IMR-90 (cell line): ENCODE measurements at regions not wholly inside any gene's neighbourhood (a gene's known extent, or its start where the extent isn't known, plus 50 kb on each side); places are given as distances from the start of the nearest gene placed in this dataset.

Source experiments
- ATAC-seq: fragments of 200-7000 bp; cut with Tn5 transposase; 2 replicates; pipeline ENCODE4 v1.9.1; 2020; ENCODE audit warnings: low read depth, mild to moderate bottlenecking, moderate library complexity
- BruUV-seq: library from RNA; stranded (reverse); fragments of 400-500 nt; replicated peaks from 2 replicates; lab custom pipeline; 2021; lab: Mats Ljungman, UMichigan
- CTCF ChIA-PET: fragments of 300-600 bp; formaldehyde crosslinking; extraction: SDS; loops from one replicate; lab custom pipeline; 2021; ENCODE audit warnings: antibody characterized with exemption; lab: Yijun Ruan, JAX
- POLR2A ChIA-PET: fragments of 300-600 bp; sonication (Branson Sonifier 250); formaldehyde crosslinking; loops from one replicate; lab custom pipeline; 2022; ENCODE audit warnings: antibody characterized with exemption; ENCODE audit not compliant: unreplicated experiment; lab: Charles Lee
- DNase-seq: peaks from one replicate; pipeline ENCODE4 v3.0.0; 2013
- H2AFZ ChIP-seq: replicated peaks from 2 replicates; pipeline ENCODE3; 2013; ENCODE audit warnings: low read length, mild to moderate bottlenecking; ENCODE audit not compliant: poor library complexity
- H2AK5ac ChIP-seq: 2 replicates; pipeline ENCODE4 v1.6.1; 2013; ENCODE audit warnings: low read depth, low read length, inconsistent platforms
- H2AK9ac ChIP-seq: replicated peaks from 2 replicates; pipeline ENCODE3; 2013; ENCODE audit warnings: mild to moderate bottlenecking, low read depth, low read length, moderate library complexity; ENCODE audit not compliant: poor library complexity
- H2BK120ac ChIP-seq: 2 replicates; pipeline ENCODE4 v1.6.1; 2013; ENCODE audit warnings: low read depth, low read length, inconsistent platforms
- H2BK15ac ChIP-seq: 3 replicates; pipeline ENCODE4 v1.6.1; 2013; ENCODE audit warnings: low read depth, low read length, inconsistent platforms
- H2BK20ac ChIP-seq: 2 replicates; pipeline ENCODE4 v1.6.1; 2013; ENCODE audit warnings: low read depth, mild to moderate bottlenecking, inconsistent platforms, low read length, moderate library complexity
- H2BK5ac ChIP-seq: 2 replicates; pipeline ENCODE4 v1.6.1; 2013; ENCODE audit warnings: mild to moderate bottlenecking, low read depth, low read length, inconsistent platforms; ENCODE audit not compliant: poor library complexity, severe bottlenecking
- H3K14ac ChIP-seq: replicated peaks from 2 replicates; pipeline ENCODE4 v1.6.1; 2013; ENCODE audit warnings: low read depth, low read length, inconsistent platforms
- H3K18ac ChIP-seq: 2 replicates; pipeline ENCODE4 v1.6.1; 2013; ENCODE audit warnings: low read depth, low read length, control low read depth
- H3K23ac ChIP-seq: 2 replicates; pipeline ENCODE4 v1.6.1; 2013; ENCODE audit warnings: low read depth, low read length, inconsistent platforms
- H3K27ac ChIP-seq: 2 replicates; pipeline ENCODE4 v1.5.1; 2013; ENCODE audit warnings: mild to moderate bottlenecking, control low read depth, low read length; ENCODE audit not compliant: insufficient read depth
- H3K27me3 ChIP-seq: 2 replicates; pipeline ENCODE4 v1.6.1; 2013; ENCODE audit warnings: low read length; ENCODE audit not compliant: control insufficient read depth, insufficient read depth
- H3K36me3 ChIP-seq: 2 replicates; pipeline ENCODE4 v1.6.1; 2013; ENCODE audit warnings: low read length, mixed read lengths; ENCODE audit not compliant: control insufficient read depth, insufficient read depth
- H3K4ac ChIP-seq: 2 replicates; pipeline ENCODE4 v1.6.1; 2013; ENCODE audit warnings: low read depth, low read length, inconsistent platforms
- H3K4me1 ChIP-seq: 2 replicates; pipeline ENCODE4 v1.6.1; 2013; ENCODE audit warnings: low read length, mixed read lengths; ENCODE audit not compliant: control insufficient read depth, insufficient read depth
- H3K4me2 ChIP-seq: 2 replicates; pipeline ENCODE4 v1.6.1; 2013; ENCODE audit warnings: low read depth, mild to moderate bottlenecking, control low read depth, low read length, moderate library complexity
- H3K4me3 ChIP-seq: 2 replicates; pipeline ENCODE4 v1.5.1; 2013; ENCODE audit warnings: low read depth, mild to moderate bottlenecking, control low read depth, low read length, moderate library complexity; ENCODE audit not compliant: insufficient read depth
- H3K56ac ChIP-seq: 2 replicates; pipeline ENCODE4 v1.6.1; 2013; ENCODE audit warnings: low read length, inconsistent platforms; ENCODE audit not compliant: insufficient read depth; ENCODE audit errors: extremely low read depth
- H3K79me1 ChIP-seq, 2 experiments: 2 replicates each; pipeline ENCODE4 v1.6.1; 2013; ENCODE audit warnings: low read length in 2 of 2, inconsistent platforms in 1 of 2, low read depth in 1 of 2
- H3K9ac ChIP-seq: 2 replicates; pipeline ENCODE4 v1.6.1; 2013; ENCODE audit warnings: low read depth, low read length, control low read depth
- H3K9me1 ChIP-seq: 2 replicates; pipeline ENCODE4 v1.6.1; 2013; ENCODE audit warnings: low read length, inconsistent platforms; ENCODE audit not compliant: insufficient read depth
- H3K9me3 ChIP-seq: 2 replicates; pipeline ENCODE4 v1.6.1; 2013; ENCODE audit warnings: low read length; ENCODE audit not compliant: control insufficient read depth, insufficient read depth
- H4K20me1 ChIP-seq: 2 replicates; pipeline ENCODE4 v1.6.1; 2013; ENCODE audit warnings: low read length, inconsistent platforms; ENCODE audit not compliant: insufficient read depth
- H4K5ac ChIP-seq: 2 replicates; pipeline ENCODE4 v1.6.1; 2013; ENCODE audit warnings: mild to moderate bottlenecking, low read depth, low read length, control low read depth
- H4K8ac ChIP-seq, 2 experiments: 2 replicates each; pipeline ENCODE4 v1.6.1; 2013; ENCODE audit warnings: low read depth in 2 of 2, low read length in 2 of 2, control low read depth in 1 of 2, inconsistent platforms in 1 of 2
- H4K91ac ChIP-seq: 2 replicates; pipeline ENCODE4 v1.6.1; 2013; ENCODE audit warnings: low read depth, low read length, inconsistent platforms; ENCODE audit not compliant: insufficient read depth
- BHLHE40 ChIP-seq: fragments of 150-350 bp; IDR thresholded peaks from 2 replicates; pipeline ENCODE4 v1.6.1; 2016; ENCODE audit warnings: mild to moderate bottlenecking, low read depth, low read length
- CEBPB ChIP-seq: IDR thresholded peaks from 2 replicates; pipeline ENCODE4 v1.6.1; 2012; ENCODE audit warnings: low read depth, low read length, improper control_type of control experiment
- CHD1 ChIP-seq: IDR thresholded peaks from 2 replicates; pipeline ENCODE4 v1.6.1; 2012; ENCODE audit warnings: low read depth, low read length, improper control_type of control experiment
- CTCF ChIP-seq: conservative IDR thresholded peaks from 2 replicates; pipeline ENCODE4 v1.5.1; 2012; ENCODE audit warnings: mild to moderate bottlenecking, low read depth, low read length, improper control_type of control experiment
- ELK1 ChIP-seq: fragments of 150-350 bp; IDR thresholded peaks from 2 replicates; pipeline ENCODE4 v1.6.1; 2016; ENCODE audit warnings: low read depth, mild to moderate bottlenecking, low read length, moderate library complexity, borderline replicate concordance
- FOS ChIP-seq: fragments of 150-350 bp; IDR thresholded peaks from 2 replicates; pipeline ENCODE4 v1.6.1; 2016; ENCODE audit warnings: low read depth, low read length
- MAFK ChIP-seq: IDR thresholded peaks from 2 replicates; pipeline ENCODE4 v1.6.1; 2012; ENCODE audit warnings: low read depth, low read length, improper control_type of control experiment
- MAZ ChIP-seq: IDR thresholded peaks from 2 replicates; pipeline ENCODE4 v1.6.1; 2012; ENCODE audit warnings: low read depth, mild to moderate bottlenecking, low read length, improper control_type of control experiment, moderate library complexity, borderline replicate concordance
- MXI1 ChIP-seq: IDR thresholded peaks from 2 replicates; pipeline ENCODE4 v1.6.1; 2012; ENCODE audit warnings: low read depth, mild to moderate bottlenecking, low read length, moderate library complexity, borderline replicate concordance
- NFE2L2 ChIP-seq: fragments of 150-350 bp; IDR thresholded peaks from 2 replicates; pipeline ENCODE4 v1.6.1; 2016; ENCODE audit warnings: low read depth, mild to moderate bottlenecking, low read length
- POLR2A ChIP-seq: IDR thresholded peaks from 2 replicates; pipeline ENCODE4 v1.6.1; 2012; ENCODE audit warnings: mild to moderate bottlenecking, low read depth, low read length
- RAD21 ChIP-seq: IDR thresholded peaks from 2 replicates; pipeline ENCODE4 v1.6.1; 2012; ENCODE audit warnings: low read length, improper control_type of control experiment
- RCOR1 ChIP-seq: IDR thresholded peaks from 2 replicates; pipeline ENCODE4 v1.6.1; 2012; ENCODE audit warnings: mild to moderate bottlenecking, low read length, improper control_type of control experiment; ENCODE audit not compliant: insufficient replicate concordance
- RFX5 ChIP-seq: IDR thresholded peaks from 2 replicates; pipeline ENCODE4 v1.8.0; 2012; ENCODE audit warnings: low read depth, mild to moderate bottlenecking, low read length, moderate library complexity
- SMC3 ChIP-seq: fragments of 150-350 bp; IDR thresholded peaks from 2 replicates; pipeline ENCODE4 v1.6.1; 2016; ENCODE audit warnings: low read depth, mild to moderate bottlenecking, antibody characterized with exemption, low read length, moderate library complexity
- USF2 ChIP-seq: fragments of 150-350 bp; IDR thresholded peaks from 2 replicates; pipeline ENCODE4 v1.6.1; 2017; ENCODE audit warnings: mild to moderate bottlenecking, antibody characterized with exemption, low read length, low read depth
- WGBS, 2 experiments: methylation state at CpG; one replicate each; pipeline versions ENCODE4 v1.1.5 to v1.1.7; 2013; ENCODE audit warnings: missing lambda C conversion rate in 2 of 2; ENCODE audit not compliant: insufficient read length in 1 of 2; ENCODE audit errors: extremely low coverage in 2 of 2; 5-methylcytosine and 5-hydroxymethylcytosine counted together
- dilution Hi-C: fragments of 300-500 bp; cut with HindIII; formaldehyde crosslinking; loops from one replicate; pipeline ENCODE4 v1.14.3; 2018; ENCODE audit warnings: low sequenced_read_pairs; ENCODE audit not compliant: unreplicated experiment
- in situ Hi-C: fragments of 300-500 bp; cut with MboI; formaldehyde crosslinking; loops from 3 replicates; pipeline ENCODE4 v1.14.3; 2019; ENCODE audit warnings: low sequenced_read_pairs, inconsistent platforms, mixed read lengths
- intact Hi-C: fragments of 100-400 bp; cut with micrococcal nuclease; formaldehyde crosslinking; loops from 2 replicates; pipeline ENCODE4 v1.10.0; 2022

GRCh38 chr5:152632360-152632759 lies 227.3 kb upstream of the NMUR2 start:
- BruUV-seq: no TSS peak
- Histone ChIP-seq H4K91ac (no peak overlapping the region), H3K14ac (no peak overlapping the region), H4K20me1 (no peaks in the 10 kb centered on the region), H4K5ac (no peak overlapping the region), H2AK9ac (no peak overlapping the region), H4K8ac (no peak overlapping the region), H2AK5ac (no peak overlapping the region), H2BK20ac (no peak overlapping the region), H3K9ac (no peak overlapping the region), H2AFZ (no peak overlapping the region), H3K56ac (no peak overlapping the region), H3K79me1 (no peaks in the 10 kb centered on the region), H3K27ac (no peak overlapping the region), H3K18ac (no peak overlapping the region), H3K4ac (no peak overlapping the region), H3K9me3 (peaks cover 3% of the 10 kb centered on the region), H2BK15ac (no peak overlapping the region), H3K4me2 (no peak overlapping the region), H2BK5ac (no peak overlapping the region), H2BK120ac (no peak overlapping the region), H3K36me3 (no peaks in the 10 kb centered on the region), H3K4me3 (no peak overlapping the region), H3K9me1 (no peaks in the 10 kb centered on the region), H3K23ac (no peak overlapping the region), H3K4me1 (no peaks in the 10 kb centered on the region), H3K27me3 (no peaks in the 10 kb centered on the region)
- in situ Hi-C loops: no loop called here
- ChIA-PET CTCF (no interaction called here), POLR2A (no interaction called here)
- no CpG with 5 or more reads among the region's 2 CpGs for WGBS, 2 experiments
- DNase-seq (no peak), ATAC-seq (no peak)
- dilution Hi-C loops: no loop called here
- intact Hi-C loops: no loop called here
- TF ChIP-seq MAFK (no peak), CHD1 (no peak), CTCF (no peak), MXI1 (no peak), RCOR1 (no peak), MAZ (no peak), BHLHE40 (no peak), FOS (no peak), POLR2A (no peak), ELK1 (no peak), RFX5 (no peak), USF2 (no peak), CEBPB (no peak), SMC3 (no peak), NFE2L2 (no peak), RAD21 (no peak)
